HCT116 (cell line): ENCODE measurements at regions not wholly inside any gene's neighbourhood (a gene's known extent, or its start where the extent isn't known, plus 50 kb on each side); places are given as distances from the start of the nearest gene placed in this dataset.
A peak's percentile ranks its signal among the peaks of the same experiment; 100 is the strongest.

Source experiments
- ATAC-seq: fragments of 200-7000 bp; cut with Tn5 transposase; 2 replicates; pipeline ENCODE4 v1.9.1; 2020; ENCODE audit warnings: mild to moderate bottlenecking, moderate library complexity
- BruUV-seq: library from RNA; stranded (reverse); fragments of 400-500 nt; replicated peaks from 2 replicates; lab custom pipeline; 2021; lab: Mats Ljungman, UMichigan
- CTCF ChIA-PET: fragments of 300-600 bp; sonication (Branson Sonifier 250); formaldehyde crosslinking; loops from one replicate; lab custom pipeline; 2021; ENCODE audit warnings: antibody characterized with exemption; lab: Charles Lee
- POLR2A ChIA-PET: fragments of 300-600, 350-600 bp; sonication (Branson Sonifier 250); formaldehyde crosslinking; loops from one replicate; lab custom pipeline; 2021; ENCODE audit warnings: antibody characterized with exemption; lab: Charles Lee
- RAD21 ChIA-PET, 2 experiments: fragments of 300-600 bp; sonication (Branson Sonifier 250); formaldehyde crosslinking; loops; one replicate each; lab custom pipeline; 2023; ENCODE audit warnings: low total read pairs in 2 of 2; ENCODE audit not compliant: uncharacterized antibody in 2 of 2, unreplicated experiment in 2 of 2, low non-redundant PET in 1 of 2; lab: Charles Lee
- DNase-seq: peaks from one replicate; pipeline ENCODE4 v3.0.0-alpha.2; 2010; ENCODE audit warnings: low read depth, low spot score
- H2AFZ ChIP-seq: fragments of 200-600 bp; shearing (Covaris generic), sonication (generic); 2 replicates; pipeline ENCODE4 v1.6.1; 2017; ENCODE audit warnings: low read depth, mixed run types, mixed read lengths, antibody characterized with exemption, low read length; ENCODE audit not compliant: poor library complexity, severe bottlenecking
- H3K27ac ChIP-seq: 2 replicates; pipeline ENCODE4 v1.5.1; 2012; ENCODE audit warnings: low read depth, low read length
- H3K27me3 ChIP-seq: fragments of 200-600 bp; sonication (generic); 2 replicates; pipeline ENCODE4 v1.6.1; 2016; ENCODE audit warnings: mixed run types, low read length, mixed read lengths; ENCODE audit not compliant: insufficient read depth
- H3K36me3 ChIP-seq, 2 experiments: fragments of 200-500 bp in 1 of 2; fragments of 200-600 bp in 1 of 2; sonication (Bioruptor generic) in 1 of 2; sonication (generic) in 1 of 2; 2 replicates each; pipeline versions ENCODE4 v1.5.1 to v1.6.1; 2014 to 2016; ENCODE audit warnings: low read length in 2 of 2, inconsistent platforms in 1 of 2, mixed read lengths in 1 of 2, mixed run types in 1 of 2; ENCODE audit not compliant: insufficient read depth in 2 of 2, control insufficient read depth in 1 of 2
- H3K4me1 ChIP-seq, 2 experiments: fragments of 200-600 bp in 1 of 2; sonication (generic) in 1 of 2; 2 replicates each; pipeline versions ENCODE4 v1.5.1 to v1.6.1; 2012 to 2017; ENCODE audit warnings: low read length in 2 of 2, inconsistent platforms in 1 of 2, mild to moderate bottlenecking in 1 of 2, mixed read lengths in 1 of 2, mixed run types in 1 of 2, moderate library complexity in 1 of 2; ENCODE audit not compliant: insufficient read depth in 2 of 2, control insufficient read depth in 1 of 2
- H3K4me2 ChIP-seq: fragments of 200-600 bp; sonication (generic); 2 replicates; pipeline ENCODE4 v1.6.1; 2017; ENCODE audit warnings: mixed run types, low read length, mixed read lengths
- H3K4me3 ChIP-seq, 2 experiments: fragments of 200-600 bp in 1 of 2; sonication (generic) in 1 of 2; replicated peaks in 1 of 2; 2 replicates each; pipeline ENCODE4 v1.5.1; 2011 to 2016; ENCODE audit warnings: low read length in 2 of 2, control low read depth in 1 of 2, low read depth in 1 of 2, mild to moderate bottlenecking in 1 of 2, mixed read lengths in 1 of 2, mixed run types in 1 of 2
- H3K79me2 ChIP-seq: fragments of 200-600 bp; sonication (generic); 2 replicates; pipeline ENCODE4 v1.6.1; 2017; ENCODE audit warnings: mild to moderate bottlenecking, mixed run types, low read length, moderate library complexity, mixed read lengths; ENCODE audit not compliant: insufficient read depth
- H3K9ac ChIP-seq: fragments of 200-600 bp; sonication (generic); 2 replicates; pipeline ENCODE4 v1.6.1; 2016; ENCODE audit warnings: low read length, mixed read lengths
- H3K9me2 ChIP-seq: fragments of 200-600 bp; sonication (generic), shearing (Covaris generic); 2 replicates; pipeline ENCODE4 v1.6.1; 2017; ENCODE audit warnings: mixed run types, mild to moderate bottlenecking, moderate library complexity; ENCODE audit not compliant: insufficient read depth
- H3K9me3 ChIP-seq, 2 experiments: fragments of 200-500 bp in 1 of 2; fragments of 200-600 bp in 1 of 2; sonication (Bioruptor generic) in 1 of 2; sonication (generic) in 1 of 2; 2 replicates each; pipeline ENCODE4 v1.6.1; 2014 to 2017; ENCODE audit warnings: low read length in 2 of 2, mixed read lengths in 2 of 2, inconsistent platforms in 1 of 2, low read depth in 1 of 2, mild to moderate bottlenecking in 1 of 2, mixed run types in 1 of 2, moderate library complexity in 1 of 2; ENCODE audit not compliant: control insufficient read depth in 1 of 2, insufficient read depth in 1 of 2
- H4K20me1 ChIP-seq: fragments of 200-600 bp; sonication (generic), shearing (Covaris generic); 2 replicates; pipeline ENCODE4 v1.6.1; 2017; ENCODE audit warnings: mixed run types, mild to moderate bottlenecking, moderate library complexity; ENCODE audit not compliant: insufficient read depth
- CBX3 ChIP-seq: IDR thresholded peaks from 2 replicates; pipeline ENCODE4 v1.6.1; 2012; ENCODE audit warnings: low read depth
- CEBPB ChIP-seq: IDR thresholded peaks from 2 replicates; pipeline ENCODE4 v1.6.1; 2012; ENCODE audit warnings: low read depth
- FOSL1 ChIP-seq: IDR thresholded peaks from 2 replicates; pipeline ENCODE4 v1.6.1; 2012; ENCODE audit warnings: low read depth
- MAX ChIP-seq: IDR thresholded peaks from 2 replicates; pipeline ENCODE4 v1.6.1; 2012
- POLR2A ChIP-seq: IDR thresholded peaks from 2 replicates; pipeline ENCODE4 v1.7.0; 2011; ENCODE audit warnings: borderline replicate concordance; ENCODE audit not compliant: insufficient read depth, insufficient read length; ENCODE audit errors: extremely low read depth
- RAD21 ChIP-seq: IDR thresholded peaks from 2 replicates; pipeline ENCODE4 v1.6.1; 2012; ENCODE audit warnings: low read depth, mild to moderate bottlenecking
- REST ChIP-seq: IDR thresholded peaks from 2 replicates; pipeline ENCODE4 v1.6.1; 2012; ENCODE audit warnings: low read depth
- SIN3A ChIP-seq: IDR thresholded peaks from 2 replicates; pipeline ENCODE4 v1.6.1; 2012; ENCODE audit warnings: low read depth
- SP1 ChIP-seq: IDR thresholded peaks from 2 replicates; pipeline ENCODE4 v1.6.1; 2012; ENCODE audit warnings: low read depth
- ZFX ChIP-seq: fragments of 450-650 bp; IDR thresholded peaks from 2 replicates; pipeline ENCODE4 v1.6.1; 2017
- ZNF274 ChIP-seq: fragments of 200-500 bp; sonication (Bioruptor generic); IDR thresholded peaks from 2 replicates; pipeline ENCODE4 v1.6.1; 2014; ENCODE audit warnings: mild to moderate bottlenecking, low read depth, low read length, inconsistent platforms
- intact Hi-C: fragments of 100-400 bp; cut with micrococcal nuclease; formaldehyde crosslinking; loops from 2 replicates; pipeline ENCODE4 v1.10.0; 2022

GRCh38 chr12:70117670-70118069 lies 125.6 kb upstream of the CNOT2 start:
- Histone ChIP-seq H4K20me1 (no peaks in the 10 kb centered on the region), H3K4me3 (no peak overlapping the region), H3K79me2 (no peaks in the 10 kb centered on the region), H2AFZ (no peak overlapping the region), H3K9me2 (no peaks in the 10 kb centered on the region), H3K4me2 (no peak overlapping the region), H3K9ac (no peak overlapping the region), H3K4me1 (peaks cover 0 to 6% of the 10 kb centered on the region in 2 experiments; a peak in 2 of 4 replicates), H3K27ac (no peak overlapping the region), H3K9me3 (no peaks in the 10 kb centered on the region), H3K27me3 (no peaks in the 10 kb centered on the region), H3K36me3 (no peaks in the 10 kb centered on the region)
- no TSS peak for BruUV-seq
- DNase-seq, result no peak
- intact Hi-C loops, result no loop called here
- no peak for ATAC-seq
- TF ChIP-seq ZNF274, result no peak
- TF ChIP-seq REST, result no peak
- no peak for TF ChIP-seq FOSL1
- no peak for TF ChIP-seq SP1
- TF ChIP-seq ZFX, result no peak
- ChIA-PET CTCF (no interaction called here), POLR2A (no interaction called here), RAD21 (no interaction called here)

GRCh38 chr12:70120970-70121369 lies 122.3 kb upstream of the CNOT2 start:
- DNase-seq (no peak), ATAC-seq (no peak)
- Histone ChIP-seq H3K4me3 (no peak overlapping the region), H3K9me3 (no peaks in the 10 kb centered on the region), H3K4me1 (peaks cover 0 to 6% of the 10 kb centered on the region in 2 experiments; a peak in 2 of 4 replicates), H2AFZ (peak overlapping the region; percentile 68), H3K79me2 (no peaks in the 10 kb centered on the region), H3K4me2 (no peak overlapping the region), H3K36me3 (no peaks in the 10 kb centered on the region), H3K27ac (no peak overlapping the region), H4K20me1 (no peaks in the 10 kb centered on the region), H3K9me2 (no peaks in the 10 kb centered on the region), H3K9ac (no peak overlapping the region), H3K27me3 (no peaks in the 10 kb centered on the region)
- ChIA-PET POLR2A (no interaction called here), CTCF (no interaction called here), RAD21 (no interaction called here)
- no TSS peak for BruUV-seq
- TF ChIP-seq POLR2A (no peak), CBX3 (no peak), ZNF274 (no peak), RAD21 (no peak), CEBPB (no peak), MAX (no peak), SIN3A (no peak)
- intact Hi-C loops, result no loop called here
